CD4-positive, alpha-beta T cell treated with Interleukin-12 subunit alpha and Interleukin-12 subunit beta, for 1 hour (primary cell): ENCODE measurements at regions not wholly inside any gene's neighbourhood (a gene's known extent, or its start where the extent isn't known, plus 50 kb on each side); places are given as distances from the start of the nearest gene placed in this dataset.

ENCODE experiments used
- DNase-seq: peaks from one replicate; pipeline ENCODE4 v3.0.0-alpha.2; 2020

GRCh38 chr3:72186400-72186855 is 401.5 kb upstream of the PROK2 start:
- no peak for DNase-seq

DNA sequence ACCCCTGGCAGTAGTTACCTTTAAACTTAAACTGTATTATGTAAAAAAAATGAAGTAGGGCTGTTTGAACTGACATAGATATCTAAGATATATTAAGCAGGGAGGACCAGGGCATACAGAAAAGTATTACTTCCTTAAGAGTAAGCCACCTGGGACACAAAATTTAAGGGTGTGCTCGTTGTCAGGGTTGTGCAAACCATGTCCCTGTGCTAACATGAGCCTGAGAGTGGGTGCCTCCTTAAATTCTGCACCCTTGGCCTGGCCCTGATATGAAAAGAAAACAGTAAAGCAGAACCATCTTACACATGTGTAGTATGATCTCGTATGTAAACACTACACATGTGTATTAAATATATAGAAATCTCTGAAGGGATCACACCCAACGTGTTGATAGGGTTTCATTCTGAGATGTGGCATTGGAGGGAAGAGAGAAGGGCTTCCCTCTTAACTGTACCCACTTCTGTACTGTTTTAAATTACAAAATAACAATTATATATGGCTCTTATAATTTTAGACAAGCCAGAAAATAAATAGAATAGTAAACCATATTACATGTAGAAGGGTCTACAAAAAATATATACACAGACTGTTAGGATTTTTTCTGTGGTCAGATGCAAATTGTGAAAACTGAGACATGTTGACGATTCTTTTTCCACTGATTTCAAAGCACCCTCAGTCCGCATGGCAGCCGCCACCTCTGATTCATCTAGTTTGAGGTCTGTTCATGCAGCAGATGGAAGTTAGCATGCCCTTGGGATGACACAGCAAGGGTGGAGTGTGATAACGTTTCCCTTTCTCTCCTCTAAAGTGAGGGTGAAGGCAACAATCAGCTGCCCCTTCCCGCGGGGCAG is 400.8 kb upstream of the PROK2 start:
- DNase-seq: no peak

DNA sequence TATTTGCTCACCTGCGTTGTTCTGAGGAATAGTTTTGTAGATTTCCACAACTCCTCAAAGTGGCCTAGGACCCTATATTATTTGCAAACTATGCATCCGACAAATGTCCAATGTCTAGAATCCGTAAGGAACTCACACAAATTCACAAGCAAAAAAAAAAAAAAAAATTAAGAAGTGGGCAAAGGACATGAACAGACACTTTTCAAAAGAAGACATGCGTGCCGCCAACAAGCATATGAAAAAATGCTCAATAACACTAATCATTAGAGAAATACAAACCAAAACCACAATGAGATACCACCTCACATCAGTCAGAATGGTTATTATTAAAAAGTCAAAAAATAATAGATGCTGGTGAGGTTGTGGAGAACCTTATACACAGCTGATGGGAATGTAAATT is 398.5 kb upstream of the PROK2 start:
- DNase-seq: no peak

GRCh38 chr3:72182206-72182605 is 397.3 kb upstream of the PROK2 start:
- no peak for DNase-seq

GRCh38 chr3:72181251-72181650 is 396.3 kb upstream of the PROK2 start:
- DNase-seq: no peak

- no peak for DNase-seq
Observed at GRCh38 chr3:72180405-72180804, 395.5 kb upstream of the PROK2 start.

DNA sequence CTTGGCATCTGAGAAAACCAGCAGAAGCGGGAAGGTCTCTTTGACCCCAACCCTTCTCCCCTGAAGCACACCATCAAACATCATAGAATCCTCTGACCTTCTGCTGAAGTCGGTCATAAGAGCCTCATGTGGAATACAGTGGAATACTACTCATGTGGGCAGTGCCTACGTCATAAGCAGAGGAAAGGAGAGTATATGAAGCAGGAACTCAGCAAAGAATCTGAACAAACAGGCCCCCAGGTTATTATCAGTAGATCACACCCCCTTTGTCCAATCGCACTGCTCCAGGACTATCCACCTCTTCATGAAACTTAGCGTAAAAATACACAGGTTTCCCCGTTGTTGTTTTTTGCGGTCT is 394.1 kb upstream of the PROK2 start:
- DNase-seq: no peak

DNA sequence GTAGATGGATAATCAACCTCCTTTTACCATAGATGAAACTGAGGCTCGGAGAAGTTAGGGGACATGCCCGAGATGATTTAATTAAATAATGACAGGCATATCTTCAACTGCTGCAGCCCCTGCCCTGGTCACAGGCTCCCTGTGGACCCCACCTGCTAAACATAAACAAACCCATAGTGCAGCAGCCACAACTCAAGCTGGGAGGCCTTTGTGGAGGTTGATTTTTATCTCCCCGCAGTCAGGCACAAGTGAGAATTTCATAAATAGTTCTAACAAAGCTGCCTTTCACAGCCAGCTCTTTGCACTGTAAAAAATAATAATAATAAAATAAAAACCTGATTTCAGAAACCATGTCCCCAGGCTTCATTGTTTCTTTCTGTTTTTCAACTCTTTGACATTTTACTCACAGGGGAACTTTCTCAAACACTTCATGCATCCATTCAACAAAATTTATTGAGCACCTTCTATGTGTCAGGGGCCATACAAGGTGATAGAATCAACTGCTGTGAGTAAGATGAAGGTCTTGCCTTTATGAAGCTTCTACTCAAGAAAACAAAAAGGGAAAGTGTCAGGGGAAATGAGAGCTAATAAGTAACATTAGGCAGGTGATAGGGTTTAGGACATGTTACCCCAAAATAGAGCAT is 393.6 kb upstream of the PROK2 start:
- DNase-seq: no peak

GRCh38 chr3:72177075-72178050 is 392.4 kb upstream of the PROK2 start:
- DNase-seq: no peak

DNA sequence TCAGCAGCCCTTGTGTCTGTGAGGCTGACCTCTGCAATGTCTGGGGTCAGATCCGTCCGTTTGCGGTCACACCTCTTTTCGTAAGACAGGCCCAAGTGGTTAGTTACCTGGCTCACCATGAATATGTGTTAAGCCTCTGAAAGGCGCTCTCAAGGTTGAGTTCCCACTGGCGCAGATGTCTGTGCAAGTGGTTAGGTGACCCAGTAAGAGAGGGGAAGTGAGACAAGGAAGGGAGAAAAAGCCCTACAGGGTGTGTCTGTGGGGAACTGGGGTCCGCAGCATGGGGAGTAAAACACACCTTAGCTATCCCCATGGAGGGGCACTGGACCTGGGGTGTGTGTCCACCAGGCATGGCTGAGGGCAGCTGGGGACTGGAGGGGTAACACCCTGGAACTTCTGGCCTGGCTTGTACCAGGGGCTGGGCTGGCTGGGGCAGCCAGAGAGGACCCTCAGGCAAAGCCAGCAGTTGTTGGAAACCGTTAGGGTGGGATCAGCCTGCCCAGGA is 391.6 kb upstream of the PROK2 start:
- DNase-seq: no peak

DNA sequence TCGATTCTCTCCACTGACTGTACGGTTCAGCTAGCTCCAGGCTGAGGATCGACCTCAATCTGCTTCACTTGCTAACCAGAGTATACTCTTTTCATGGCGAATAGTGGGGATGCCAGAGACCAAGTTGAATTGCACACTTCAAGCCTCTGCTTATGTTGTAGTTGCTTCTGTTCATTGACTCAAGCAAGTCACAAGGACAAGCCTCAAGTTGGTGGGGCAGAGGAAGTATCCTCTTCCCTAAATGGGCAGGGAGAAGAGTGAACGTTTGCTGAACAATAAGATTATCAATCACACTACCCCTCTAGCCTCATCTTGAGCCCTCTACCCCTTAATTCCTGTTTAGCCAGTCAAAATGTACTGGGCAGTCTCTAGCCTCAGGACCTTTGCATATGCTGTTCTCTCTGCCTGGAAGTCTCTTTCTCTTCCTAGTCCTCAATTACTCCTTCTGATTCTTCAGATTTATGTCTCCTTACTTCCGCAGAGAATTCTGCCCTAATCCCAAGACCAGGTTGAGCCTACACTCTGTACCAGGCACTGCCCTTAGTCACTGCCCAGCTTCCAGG is 390.4 kb upstream of the PROK2 start:
- DNase-seq: no peak

DNA sequence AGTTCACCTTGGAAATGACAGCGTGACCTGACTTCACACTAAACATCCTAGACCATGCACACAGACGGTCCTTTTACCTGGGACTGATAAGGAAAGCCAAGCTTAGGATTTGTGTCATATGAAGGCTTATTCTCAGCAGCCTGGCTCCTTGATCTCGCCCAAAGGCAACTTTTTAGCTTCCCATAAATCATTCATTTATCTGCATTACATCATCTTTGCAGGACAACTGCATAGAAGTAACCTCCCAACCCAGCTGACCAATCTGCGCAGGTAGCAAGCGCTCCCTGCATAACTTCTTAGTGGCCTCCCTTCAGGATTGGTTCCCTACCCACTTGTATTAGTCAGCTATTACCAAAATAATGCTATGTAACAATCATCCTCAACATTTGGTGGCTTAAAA is 389.9 kb upstream of the PROK2 start:
- no peak for DNase-seq

DNA sequence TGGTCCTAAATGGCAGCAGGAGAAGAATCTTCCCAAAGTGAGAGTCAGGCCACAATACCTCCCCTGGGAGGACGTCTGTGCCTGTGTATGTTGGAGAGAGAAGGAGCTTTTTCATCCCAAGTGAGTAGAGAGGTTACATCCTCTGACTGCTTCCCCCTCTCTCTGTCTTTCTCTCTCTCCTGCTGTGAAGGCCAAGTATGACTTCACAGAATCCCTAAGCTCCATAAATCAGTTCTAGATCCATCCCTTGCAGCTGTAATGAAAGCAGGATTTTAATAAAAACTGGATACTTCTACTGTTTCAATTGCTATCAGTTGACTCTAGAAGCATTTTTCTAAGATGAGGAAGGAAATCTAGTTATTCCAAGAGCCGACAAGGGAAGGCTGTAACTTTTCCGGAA is 389.1 kb upstream of the PROK2 start:
- DNase-seq: no peak

DNA sequence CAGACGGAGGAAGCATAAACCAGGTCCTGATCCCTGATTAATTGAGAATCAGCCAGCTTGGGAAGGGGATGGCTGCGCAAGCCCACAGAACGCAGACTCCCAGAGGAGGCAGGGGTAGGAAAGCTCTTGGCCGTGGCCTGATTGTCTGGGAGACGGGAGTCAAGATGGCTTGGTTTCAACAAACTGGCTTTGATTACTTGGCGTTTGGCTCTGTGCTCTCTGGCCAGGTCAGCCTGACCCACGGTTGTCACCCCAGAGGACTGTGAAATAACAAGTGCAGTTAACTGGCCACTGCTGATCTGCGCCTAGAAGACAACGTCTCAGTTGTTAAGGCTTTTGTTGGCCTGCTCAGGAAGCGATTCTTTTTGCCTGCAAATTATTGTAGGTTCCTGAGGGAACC is 387.0 kb upstream of the PROK2 start:
- DNase-seq: no peak

DNA sequence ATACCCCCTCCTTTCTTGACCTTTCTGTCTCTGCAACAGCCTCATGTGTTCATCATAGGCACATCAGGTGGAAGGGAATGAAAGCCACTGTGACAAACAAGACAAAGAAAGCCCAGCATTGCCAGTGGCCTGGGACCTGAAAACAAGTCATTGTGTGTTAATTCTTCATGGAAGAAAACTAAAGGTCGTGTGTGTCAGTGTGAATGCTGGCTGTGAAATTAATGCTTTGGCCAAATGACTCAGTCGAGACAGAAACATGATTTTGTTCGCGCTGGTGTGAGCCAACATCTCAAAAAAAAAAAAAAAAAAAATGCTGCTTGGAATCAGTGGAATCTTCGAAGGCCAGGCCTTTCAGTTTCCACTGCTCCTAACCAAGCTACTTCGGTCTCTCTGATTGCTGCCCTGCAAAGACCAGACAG is 386.5 kb upstream of the PROK2 start:
- DNase-seq: no peak

DNA sequence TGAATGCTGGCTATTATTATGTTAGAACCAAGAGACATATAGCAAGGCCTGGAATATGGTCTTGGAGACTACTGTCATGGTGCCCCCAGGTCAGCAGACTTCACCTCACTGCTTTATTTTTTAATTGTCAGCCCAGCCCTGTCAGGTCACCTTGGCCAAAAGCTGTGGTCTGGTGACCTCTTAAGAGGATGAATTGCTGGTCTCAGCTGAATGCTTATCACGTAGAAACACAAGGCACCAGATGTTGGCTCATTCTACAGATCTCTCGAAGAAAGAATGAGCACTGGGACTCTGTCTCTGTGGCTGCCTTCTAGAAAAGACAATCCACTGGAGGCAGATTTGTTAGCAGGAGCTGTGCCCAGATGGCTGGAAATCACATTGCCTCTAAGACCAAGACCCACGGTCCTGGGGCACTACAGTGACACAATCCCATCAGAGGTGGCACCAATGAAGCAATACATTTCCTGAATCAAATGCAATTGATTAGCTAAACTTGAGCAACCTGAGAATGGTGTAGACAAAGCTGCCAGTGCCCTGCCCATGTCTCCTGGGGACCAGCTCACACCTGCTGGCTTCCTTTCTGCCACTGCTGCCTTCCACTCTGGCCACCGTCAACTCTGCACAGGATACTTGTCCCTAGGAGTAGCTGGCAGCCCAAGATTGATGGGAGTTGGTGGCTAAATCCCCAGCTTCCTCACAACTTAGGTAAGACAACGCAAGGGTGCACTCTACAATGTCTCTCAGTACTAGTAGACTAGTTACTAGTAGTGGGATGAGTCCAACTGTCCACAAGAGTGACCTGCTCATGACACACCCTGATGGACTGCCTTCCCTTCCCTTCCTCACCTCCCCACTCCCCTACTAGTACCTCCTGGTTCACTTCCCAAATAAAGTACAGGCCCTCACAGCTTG is 384.9 kb upstream of the PROK2 start:
- DNase-seq: no peak

DNA sequence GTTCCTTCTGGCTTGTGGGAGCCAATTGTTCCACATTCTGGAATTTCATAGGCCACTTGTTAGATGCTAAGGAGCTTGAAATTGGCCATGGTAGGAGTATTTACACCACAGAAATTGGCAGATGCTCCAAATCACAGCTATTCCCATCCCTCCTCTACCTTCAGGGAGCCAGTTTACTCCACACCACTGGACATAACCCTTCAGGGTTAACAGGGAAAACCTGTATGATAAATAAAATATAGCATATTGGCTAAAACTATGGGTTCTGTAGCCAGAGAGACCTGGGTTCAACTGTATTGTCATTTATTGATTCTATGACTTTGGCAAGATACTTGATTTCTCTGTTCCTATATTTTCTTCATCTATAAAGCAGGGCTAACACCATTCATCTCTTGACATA is 384.2 kb upstream of the PROK2 start:
- DNase-seq: no peak

GRCh38 chr3:72165808-72166207 is 380.9 kb upstream of the PROK2 start:
- DNase-seq: no peak

GRCh38 chr3:72165317-72165716 is 380.4 kb upstream of the PROK2 start:
- no peak for DNase-seq

GRCh38 chr3:72164635-72164978 is 379.7 kb upstream of the PROK2 start:
- no peak for DNase-seq

GRCh38 chr3:72163809-72164634 is 379.1 kb upstream of the PROK2 start:
- no peak for DNase-seq
